MM.1S (cell line): ENCODE measurements at regions not wholly inside any gene's neighbourhood (a gene's known extent, or its start where the extent isn't known, plus 50 kb on each side); places are given as distances from the start of the nearest gene placed in this dataset.

Experiments
- DNase-seq: peaks from one replicate; pipeline ENCODE4 v3.0.0-alpha.2; 2015
- H2AFZ ChIP-seq: fragments of 300-600 bp; sonication (generic); 2 replicates; pipeline ENCODE4 v1.6.0; 2016; ENCODE audit warnings: antibody characterized with exemption, low read length
- H3F3A ChIP-seq: fragments of 300-600 bp; sonication (generic); 2 replicates; pipeline ENCODE4 v1.6.1; 2016; ENCODE audit warnings: mild to moderate bottlenecking, antibody characterized with exemption, low read length, moderate library complexity, mixed read lengths; ENCODE audit not compliant: insufficient read depth
- H3K27ac ChIP-seq: fragments of 300-600 bp; sonication (generic); 2 replicates; pipeline ENCODE4 v1.5.1; 2016; ENCODE audit warnings: mild to moderate bottlenecking, low read length
- H3K27me3 ChIP-seq: fragments of 300-600 bp; sonication (generic); replicated peaks from 2 replicates; pipeline ENCODE4 v1.6.0; 2016; ENCODE audit warnings: low read length; ENCODE audit not compliant: insufficient read depth
- H3K36me3 ChIP-seq: fragments of 300-600 bp; sonication (generic); replicated peaks from 2 replicates; pipeline ENCODE4 v1.6.1; 2016; ENCODE audit warnings: mild to moderate bottlenecking, low read length, mixed read lengths; ENCODE audit not compliant: insufficient read depth
- H3K4me1 ChIP-seq: fragments of 300-600 bp; sonication (generic); 2 replicates; pipeline ENCODE4 v1.6.1; 2016; ENCODE audit warnings: low read length, mixed read lengths
- H3K4me2 ChIP-seq: fragments of 300-600 bp; sonication (generic); 2 replicates; pipeline ENCODE4 v1.6.0; 2016; ENCODE audit warnings: low read depth, low read length
- H3K4me3 ChIP-seq: fragments of 300-600 bp; sonication (generic); 2 replicates; pipeline ENCODE4 v1.5.1; 2016; ENCODE audit warnings: low read length, mixed read lengths
- H3K79me2 ChIP-seq: fragments of 300-600 bp; sonication (generic); 2 replicates; pipeline ENCODE4 v1.6.1; 2016; ENCODE audit warnings: mixed run types, low read length, mixed read lengths
- H3K9ac ChIP-seq: fragments of 300-600 bp; sonication (generic); 2 replicates; pipeline ENCODE4 v1.6.1; 2016; ENCODE audit warnings: low read length, mixed read lengths
- H3K9me2 ChIP-seq: fragments of 300-600 bp; sonication (generic); replicated peaks from 2 replicates; pipeline ENCODE4 v1.6.1; 2016; ENCODE audit warnings: mild to moderate bottlenecking, low read length, mixed read lengths; ENCODE audit not compliant: insufficient read depth
- H3K9me3 ChIP-seq: fragments of 300-600 bp; sonication (generic); replicated peaks from 2 replicates; pipeline ENCODE4 v1.6.1; 2016; ENCODE audit warnings: mild to moderate bottlenecking, low read length, mixed read lengths; ENCODE audit not compliant: insufficient read depth
- H4K20me1 ChIP-seq: fragments of 300-600 bp; sonication (generic); 2 replicates; pipeline ENCODE4 v1.6.1; 2016; ENCODE audit warnings: mild to moderate bottlenecking, low read length, moderate library complexity, mixed read lengths; ENCODE audit not compliant: insufficient read depth
- EZH2 ChIP-seq: fragments of 300-600 bp; sonication (generic); optimal IDR thresholded peaks from 2 replicates; pipeline ENCODE3; 2017; ENCODE audit warnings: low read depth, mild to moderate bottlenecking, antibody characterized with exemption, low read length, mixed read lengths
- EZH2phosphoT487 ChIP-seq: fragments of 300-600 bp; sonication (generic); IDR thresholded peaks from 2 replicates; pipeline ENCODE4 v1.6.1; 2018; ENCODE audit warnings: antibody characterized with exemption, low read length
- TF ChIP-seq, protein P1 (sequence below): fragments of 300-600 bp; sonication (generic); IDR thresholded peaks from 2 replicates; pipeline ENCODE4 v1.5.1; 2016; ENCODE audit warnings: antibody characterized with exemption, low read length, mixed read lengths

DNA sequence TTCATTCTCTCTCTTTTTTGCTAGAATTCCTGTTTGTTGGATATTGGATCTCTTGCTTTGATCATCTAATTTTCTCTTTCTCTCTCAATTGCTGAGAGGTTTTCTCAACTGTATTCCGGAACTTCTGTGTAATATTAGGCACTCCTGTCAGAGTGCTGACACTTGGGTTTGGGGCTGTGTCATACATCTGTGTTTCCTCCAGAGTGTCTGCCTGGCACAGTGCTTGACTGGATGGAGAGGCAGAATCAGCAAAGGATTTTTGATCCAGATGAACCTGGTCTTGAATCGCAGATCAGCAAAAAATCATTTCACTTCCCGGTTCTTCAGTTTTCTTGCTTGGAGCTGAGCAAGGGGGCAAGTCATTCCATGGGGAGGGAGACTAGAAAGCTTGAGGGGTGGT lies 87.7 kb upstream of the CXCR4 start:
- no peaks in the 10 kb centered on the region for H3F3A ChIP-seq
- no peaks in the 10 kb centered on the region for H3K79me2 ChIP-seq
- H3K9me3 ChIP-seq = no peaks in the 10 kb centered on the region
- H3K27me3 ChIP-seq = no peaks in the 10 kb centered on the region
- no peak overlapping the region for H3K4me3 ChIP-seq
- DNase-seq = no peak
- H4K20me1 ChIP-seq = no peaks in the 10 kb centered on the region
- H3K9ac ChIP-seq = no peak overlapping the region
- H3K4me1 ChIP-seq = no peaks in the 10 kb centered on the region
- no peaks in the 10 kb centered on the region for H3K36me3 ChIP-seq
- H3K4me2 ChIP-seq = no peak overlapping the region
- TF ChIP-seq, protein P1, sequence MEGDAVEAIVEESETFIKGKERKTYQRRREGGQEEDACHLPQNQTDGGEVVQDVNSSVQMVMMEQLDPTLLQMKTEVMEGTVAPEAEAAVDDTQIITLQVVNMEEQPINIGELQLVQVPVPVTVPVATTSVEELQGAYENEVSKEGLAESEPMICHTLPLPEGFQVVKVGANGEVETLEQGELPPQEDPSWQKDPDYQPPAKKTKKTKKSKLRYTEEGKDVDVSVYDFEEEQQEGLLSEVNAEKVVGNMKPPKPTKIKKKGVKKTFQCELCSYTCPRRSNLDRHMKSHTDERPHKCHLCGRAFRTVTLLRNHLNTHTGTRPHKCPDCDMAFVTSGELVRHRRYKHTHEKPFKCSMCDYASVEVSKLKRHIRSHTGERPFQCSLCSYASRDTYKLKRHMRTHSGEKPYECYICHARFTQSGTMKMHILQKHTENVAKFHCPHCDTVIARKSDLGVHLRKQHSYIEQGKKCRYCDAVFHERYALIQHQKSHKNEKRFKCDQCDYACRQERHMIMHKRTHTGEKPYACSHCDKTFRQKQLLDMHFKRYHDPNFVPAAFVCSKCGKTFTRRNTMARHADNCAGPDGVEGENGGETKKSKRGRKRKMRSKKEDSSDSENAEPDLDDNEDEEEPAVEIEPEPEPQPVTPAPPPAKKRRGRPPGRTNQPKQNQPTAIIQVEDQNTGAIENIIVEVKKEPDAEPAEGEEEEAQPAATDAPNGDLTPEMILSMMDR = no peak
- TF ChIP-seq EZH2 = no peak
- TF ChIP-seq EZH2phosphoT487 = no peak
- no peak overlapping the region for H3K27ac ChIP-seq
- H3K9me2 ChIP-seq = no peaks in the 10 kb centered on the region
- no peak overlapping the region for H2AFZ ChIP-seq

DNA sequence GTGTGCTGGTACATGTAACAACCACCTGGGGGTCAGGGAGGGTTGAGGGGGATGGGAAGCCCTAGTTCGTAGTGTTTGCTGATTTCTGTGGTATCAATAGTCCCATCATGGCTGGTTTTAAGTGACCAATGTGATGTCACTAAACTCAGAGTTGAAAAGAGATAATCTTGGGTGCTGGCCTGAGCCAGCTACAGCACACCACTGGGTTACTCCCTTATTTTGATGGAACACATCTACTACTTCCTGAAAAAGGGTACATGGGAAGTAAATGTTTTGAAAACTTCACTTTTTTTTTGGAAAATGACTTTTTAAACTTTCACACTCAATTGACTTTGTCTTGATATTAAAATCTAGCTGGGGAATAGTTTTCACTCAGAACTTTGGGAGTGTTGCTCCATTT lies 87.0 kb upstream of the CXCR4 start:
- Histone ChIP-seq H3K9me3 (no peaks in the 10 kb centered on the region), H3K36me3 (no peaks in the 10 kb centered on the region), H3K27me3 (no peaks in the 10 kb centered on the region), H3K4me2 (no peak overlapping the region), H3K4me3 (no peak overlapping the region), H4K20me1 (no peaks in the 10 kb centered on the region), H3K27ac (no peak overlapping the region), H3F3A (no peaks in the 10 kb centered on the region), H3K9ac (no peak overlapping the region), H3K79me2 (no peaks in the 10 kb centered on the region), H2AFZ (no peak overlapping the region), H3K9me2 (no peaks in the 10 kb centered on the region), H3K4me1 (no peaks in the 10 kb centered on the region)
- DNase-seq = no peak
- TF ChIP-seq EZH2 (no peak), EZH2phosphoT487 (no peak)
- TF ChIP-seq, protein P1 = no peak

DNA sequence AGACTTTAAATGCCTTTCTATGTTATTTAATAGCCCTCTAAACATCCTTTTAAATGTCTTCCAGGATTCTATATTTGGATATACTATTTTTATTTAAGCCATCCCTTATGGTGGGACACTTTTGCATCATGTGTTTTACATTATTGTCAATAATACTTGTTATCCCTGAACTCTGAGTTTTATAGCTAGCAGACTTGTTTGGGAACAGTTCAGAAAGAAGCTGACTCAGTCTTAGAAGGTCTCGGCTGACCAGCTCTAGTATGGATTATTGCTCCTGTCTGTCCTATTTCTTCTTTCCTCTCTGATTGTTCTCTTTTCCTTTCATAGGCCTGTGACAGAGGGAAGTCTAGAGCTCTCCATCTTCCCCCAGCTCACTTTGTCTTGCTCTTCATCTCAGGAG lies 77.3 kb upstream of the CXCR4 start:
- Histone ChIP-seq H3K9me3 (no peaks in the 10 kb centered on the region), H3K4me2 (no peak overlapping the region), H3K36me3 (no peaks in the 10 kb centered on the region), H2AFZ (no peak overlapping the region), H3K79me2 (no peaks in the 10 kb centered on the region), H3K9ac (no peak overlapping the region), H3K27ac (no peak overlapping the region), H4K20me1 (no peaks in the 10 kb centered on the region), H3K4me3 (no peak overlapping the region), H3K4me1 (no peaks in the 10 kb centered on the region), H3K27me3 (no peaks in the 10 kb centered on the region), H3K9me2 (no peaks in the 10 kb centered on the region), H3F3A (no peaks in the 10 kb centered on the region)
- no peak for DNase-seq
- no peak for TF ChIP-seq EZH2phosphoT487
- no peak for TF ChIP-seq EZH2
- TF ChIP-seq, protein P1 = no peak
